Transverse colon (tissue), 3 donors: ENCODE measurements at regions not wholly inside any gene's neighbourhood (a gene's known extent, or its start where the extent isn't known, plus 50 kb on each side); places are given as distances from the start of the nearest gene placed in this dataset.

ENCODE experiments used
- CTCF ChIP-seq, 5 experiments: fragments of 200-600 bp in 3 of 5; fragments of 450-650 bp in 2 of 5; sonication (generic) in 3 of 5; IDR thresholded peaks; 1 replicate in 2 of 5; 2 replicates in 3 of 5; pipeline ENCODE4 v1.5.1; 2016 to 2017; ENCODE audit warnings: antibody characterized with exemption in 5 of 5, inconsistent platforms in 3 of 5, mild to moderate bottlenecking in 2 of 5, moderate library complexity in 1 of 5
- EP300 ChIP-seq: sonication (generic); formaldehyde crosslinking; IDR thresholded peaks from one replicate; pipeline ENCODE4 v1.6.1; 2017; ENCODE audit warnings: antibody characterized with exemption, low read depth

GRCh38 chr2:136611451-136611850 is 153.9 kb upstream of the THSD7B start:
- TF ChIP-seq EP300: no peak
- no peak for TF ChIP-seq CTCF (IDR thresholded peaks at IDR 0.05)
